NCI-H2029 (cell line): ENCODE measurements at regions not wholly inside any gene's neighbourhood (a gene's known extent, or its start where the extent isn't known, plus 50 kb on each side); places are given as distances from the start of the nearest gene placed in this dataset.

Experiments used
- DNase-seq: peaks from one replicate; lab custom pipeline; 2025; lab: John Stamatoyannopoulos, UW

GRCh38 chr2:196442211-196442610 is 197.3 kb upstream of the CCDC150 start:
- DNase-seq, result no peak

- DNase-seq, result no peak
Observed at GRCh38 chr2:196444442-196444841, 195.1 kb upstream of the CCDC150 start.

GRCh38 chr2:196445991-196446390 is 193.5 kb upstream of the CCDC150 start:
- no peak for DNase-seq

- no peak for DNase-seq
Observed at GRCh38 chr2:196448407-196449079, 191.0 kb upstream of the CCDC150 start.

GRCh38 chr2:196449083-196449482 is 190.4 kb upstream of the CCDC150 start:
- no peak for DNase-seq

GRCh38 chr2:196452758-196453157 is 186.8 kb upstream of the CCDC150 start:
- no peak for DNase-seq

- no peak for DNase-seq
Observed at GRCh38 chr2:196453613-196454047, 185.9 kb upstream of the CCDC150 start.

GRCh38 chr2:196454492-196454891 is 185.0 kb upstream of the CCDC150 start:
- DNase-seq, result no peak

GRCh38 chr2:196459539-196459938 is 180.0 kb upstream of the CCDC150 start:
- no peak for DNase-seq

- no peak for DNase-seq
Observed at GRCh38 chr2:196463706-196464105, 175.8 kb upstream of the CCDC150 start.

- no peak for DNase-seq
Observed at GRCh38 chr2:196464311-196464710, 175.2 kb upstream of the CCDC150 start.

- no peak for DNase-seq
Observed at GRCh38 chr2:196466581-196466980, 172.9 kb upstream of the CCDC150 start.

- no peak for DNase-seq
Observed at GRCh38 chr2:196468394-196468793, 171.1 kb upstream of the CCDC150 start.

- DNase-seq, result no peak
Observed at GRCh38 chr2:196473617-196474016, 165.9 kb upstream of the CCDC150 start.

GRCh38 chr2:196475611-196476010 is 163.9 kb upstream of the CCDC150 start:
- DNase-seq, result no peak

- no peak for DNase-seq
Observed at GRCh38 chr2:196478588-196478987, 160.9 kb upstream of the CCDC150 start.

- DNase-seq, result no peak
Observed at GRCh38 chr2:196479350-196479749, 160.2 kb upstream of the CCDC150 start.

- DNase-seq, result no peak
Observed at GRCh38 chr2:196480653-196481323, 158.7 kb upstream of the CCDC150 start.

- DNase-seq, result no peak
Observed at GRCh38 chr2:196481324-196481697, 158.2 kb upstream of the CCDC150 start.

GRCh38 chr2:196482119-196483065 is 157.1 kb upstream of the CCDC150 start:
- no peak for DNase-seq

GRCh38 chr2:196486146-196486545 is 153.4 kb upstream of the CCDC150 start:
- DNase-seq, result no peak

- no peak for DNase-seq
Observed at GRCh38 chr2:196487417-196487816, 152.1 kb upstream of the CCDC150 start.

- no peak for DNase-seq
Observed at GRCh38 chr2:196489371-196489770, 150.1 kb upstream of the CCDC150 start.
